ENCODE measurements at regions not wholly inside any gene's neighbourhood (a gene's known extent, or its start where the extent isn't known, plus 50 kb on each side); places are given as distances from the start of the nearest gene placed in this dataset.

- TF ChIP-seq, protein P1, sequence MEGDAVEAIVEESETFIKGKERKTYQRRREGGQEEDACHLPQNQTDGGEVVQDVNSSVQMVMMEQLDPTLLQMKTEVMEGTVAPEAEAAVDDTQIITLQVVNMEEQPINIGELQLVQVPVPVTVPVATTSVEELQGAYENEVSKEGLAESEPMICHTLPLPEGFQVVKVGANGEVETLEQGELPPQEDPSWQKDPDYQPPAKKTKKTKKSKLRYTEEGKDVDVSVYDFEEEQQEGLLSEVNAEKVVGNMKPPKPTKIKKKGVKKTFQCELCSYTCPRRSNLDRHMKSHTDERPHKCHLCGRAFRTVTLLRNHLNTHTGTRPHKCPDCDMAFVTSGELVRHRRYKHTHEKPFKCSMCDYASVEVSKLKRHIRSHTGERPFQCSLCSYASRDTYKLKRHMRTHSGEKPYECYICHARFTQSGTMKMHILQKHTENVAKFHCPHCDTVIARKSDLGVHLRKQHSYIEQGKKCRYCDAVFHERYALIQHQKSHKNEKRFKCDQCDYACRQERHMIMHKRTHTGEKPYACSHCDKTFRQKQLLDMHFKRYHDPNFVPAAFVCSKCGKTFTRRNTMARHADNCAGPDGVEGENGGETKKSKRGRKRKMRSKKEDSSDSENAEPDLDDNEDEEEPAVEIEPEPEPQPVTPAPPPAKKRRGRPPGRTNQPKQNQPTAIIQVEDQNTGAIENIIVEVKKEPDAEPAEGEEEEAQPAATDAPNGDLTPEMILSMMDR (IDR thresholded peaks at IDR 0.05), result no peak
- TF ChIP-seq EP300 (IDR thresholded peaks at IDR 0.05), result no peak
- no peak for TF ChIP-seq POLR2AphosphoS5 (IDR thresholded peaks at IDR 0.05)
Measured at GRCh38 chrX:16357902-16358301, 190.6 kb downstream of the MAGEB17 start.
